Upper lobe of right lung (tissue), 1 donor: ENCODE measurements at regions not wholly inside any gene's neighbourhood (a gene's known extent, or its start where the extent isn't known, plus 50 kb on each side); places are given as distances from the start of the nearest gene placed in this dataset.
A peak's percentile ranks its signal among the peaks of the same experiment; 100 is the strongest.

Source experiments
- ATAC-seq: fragments of 200-7000 bp; cut with Tn5 transposase; one replicate; pipeline ENCODE4 v1.9.1; 2020; ENCODE audit warnings: mild to moderate bottlenecking, moderate library complexity
- DNase-seq: peaks from one replicate; pipeline ENCODE4 v3.0.0-alpha.2; 2020
- H3K27ac ChIP-seq: fragments of 200-600 bp; one replicate; pipeline ENCODE4 v1.8.0; 2022
- H3K27me3 ChIP-seq: fragments of 200-600 bp; one replicate; pipeline ENCODE4 v1.8.0; 2022; ENCODE audit warnings: mild to moderate bottlenecking
- H3K36me3 ChIP-seq: fragments of 200-600 bp; one replicate; pipeline ENCODE4 v1.8.0; 2022
- H3K4me1 ChIP-seq: fragments of 200-600 bp; one replicate; pipeline ENCODE4 v1.8.0; 2022
- H3K4me3 ChIP-seq: fragments of 200-600 bp; one replicate; pipeline ENCODE4 v1.8.0; 2022; ENCODE audit warnings: mild to moderate bottlenecking
- H3K9me3 ChIP-seq: fragments of 200-600 bp; one replicate; pipeline ENCODE4 v1.8.0; 2022
- CTCF ChIP-seq: fragments of 200-600 bp; IDR thresholded peaks from one replicate; pipeline ENCODE4 v1.8.0; 2022; ENCODE audit warnings: antibody characterized with exemption
- intact Hi-C: fragments of 100-400 bp; cut with DNase I; formaldehyde crosslinking; loops from one replicate; pipeline ENCODE4 v1.11.0; 2022
- donor health status: DM: no; HTN: yes; CAD: no; lungs with severe emphysema.

- H3K4me3 ChIP-seq: no peak overlapping the region
- no peaks in the 10 kb centered on the region for H3K36me3 ChIP-seq
- TF ChIP-seq CTCF: no peak
- H3K27me3 ChIP-seq: no peaks in the 10 kb centered on the region
- H3K4me1 ChIP-seq: no peaks in the 10 kb centered on the region
- H3K27ac ChIP-seq: no peak overlapping the region
- intact Hi-C loops: no loop called here
- ATAC-seq (no peak), DNase-seq (peak; percentile 37)
- H3K9me3 ChIP-seq: no peaks in the 10 kb centered on the region
These were observed 276.9 kb downstream of the ALG10 start for GRCh38 chr12:34298971-34299801.

GRCh38 chr12:34299802-34300193 lies 277.5 kb downstream of the ALG10 start:
- ATAC-seq: no peak
- no peaks in the 10 kb centered on the region for H3K9me3 ChIP-seq

GRCh38 chr12:34300376-34301250 lies 278.3 kb downstream of the ALG10 start:
- Histone ChIP-seq H3K36me3 (no peaks in the 10 kb centered on the region), H3K4me1 (no peaks in the 10 kb centered on the region), H3K27me3 (no peaks in the 10 kb centered on the region), H3K9me3 (no peaks in the 10 kb centered on the region), H3K27ac (no peak overlapping the region), H3K4me3 (no peak overlapping the region)
- ATAC-seq (no peak), DNase-seq (no peak)
- no peak for TF ChIP-seq CTCF
- intact Hi-C loops: no loop called here

More at GRCh38 chr12:34299802-34300193, 277.5 kb downstream of the ALG10 start:
- Histone ChIP-seq H3K36me3 (no peaks in the 10 kb centered on the region), H3K27ac (no peak overlapping the region), H3K27me3 (no peaks in the 10 kb centered on the region), H3K4me3 (no peak overlapping the region), H3K4me1 (no peaks in the 10 kb centered on the region)
- TF ChIP-seq CTCF: no peak
- intact Hi-C loops: no loop called here
- DNase-seq: no peak

GRCh38 chr12:34301251-34302130 lies 279.2 kb downstream of the ALG10 start:
- Histone ChIP-seq H3K36me3 (no peaks in the 10 kb centered on the region), H3K27me3 (no peaks in the 10 kb centered on the region), H3K4me3 (no peak overlapping the region), H3K27ac (no peak overlapping the region), H3K4me1 (no peaks in the 10 kb centered on the region), H3K9me3 (no peaks in the 10 kb centered on the region)
- DNase-seq: no peak
- no peak for TF ChIP-seq CTCF
- no peak for ATAC-seq
- intact Hi-C loops: no loop called here

- no peak for TF ChIP-seq CTCF
- intact Hi-C loops: no loop called here
- DNase-seq (no peak), ATAC-seq (no peak)
- Histone ChIP-seq H3K36me3 (no peaks in the 10 kb centered on the region), H3K27me3 (no peaks in the 10 kb centered on the region), H3K9me3 (no peaks in the 10 kb centered on the region), H3K27ac (no peak overlapping the region), H3K4me1 (no peaks in the 10 kb centered on the region), H3K4me3 (no peak overlapping the region)
These were observed 280.0 kb downstream of the ALG10 start for GRCh38 chr12:34302131-34302885.
